Hematopoietic multipotent progenitor cell treated with erythropoietin and hydrocortisone succinate and interleukin-3 and kit ligand, for 6 days (in vitro differentiated cells): ENCODE measurements at regions not wholly inside any gene's neighbourhood (a gene's known extent, or its start where the extent isn't known, plus 50 kb on each side); places are given as distances from the start of the nearest gene placed in this dataset.
"Not testable (repeated sequence)": the region's sequence is repeated elsewhere in the genome, so short reads cannot be mapped to it uniquely, and the experiment has no call there.

Source experiments
- DNase-seq: peaks from one replicate; pipeline ENCODE4 v3.0.0-alpha.2; 2015

DNA sequence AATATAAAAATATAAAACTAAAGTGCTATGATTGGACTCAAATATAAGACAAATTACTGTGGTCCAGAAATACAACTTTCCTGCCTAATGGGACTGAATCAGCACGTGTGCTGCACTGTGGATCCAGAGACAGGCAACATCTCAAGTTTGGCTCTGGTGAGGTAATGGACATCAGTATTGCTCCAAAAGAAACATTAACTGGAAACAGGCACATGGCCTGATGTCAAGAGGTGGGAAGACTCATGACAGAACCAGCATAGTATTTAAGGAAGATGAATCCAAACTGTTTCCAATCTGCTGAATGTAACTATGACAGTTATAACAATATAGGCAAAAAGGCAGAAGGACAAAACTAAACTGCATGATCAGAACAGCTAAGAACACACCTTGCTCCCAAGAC, 354.6 kb downstream of the FSIP2 start:
- DNase-seq, result no peak

DNA sequence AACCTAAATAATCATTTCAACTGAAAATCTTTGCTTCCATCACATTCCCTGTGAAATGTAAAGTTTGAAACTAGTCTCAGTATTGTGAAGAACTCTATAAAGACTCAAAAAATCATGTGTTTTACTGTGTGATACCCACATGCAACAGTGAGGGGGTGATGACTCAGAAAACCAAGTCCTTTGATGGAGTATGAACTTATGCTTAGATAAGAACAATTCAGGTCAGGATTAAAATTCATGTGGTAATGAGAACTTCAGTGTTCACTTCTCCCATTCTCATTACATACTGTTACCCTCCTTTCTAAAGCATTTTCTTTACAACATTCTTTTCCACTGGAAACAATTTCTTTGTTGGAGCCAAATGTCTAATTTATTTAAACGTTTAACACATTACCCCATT, 360.2 kb downstream of the FSIP2 start:
- DNase-seq, result no peak

DNA sequence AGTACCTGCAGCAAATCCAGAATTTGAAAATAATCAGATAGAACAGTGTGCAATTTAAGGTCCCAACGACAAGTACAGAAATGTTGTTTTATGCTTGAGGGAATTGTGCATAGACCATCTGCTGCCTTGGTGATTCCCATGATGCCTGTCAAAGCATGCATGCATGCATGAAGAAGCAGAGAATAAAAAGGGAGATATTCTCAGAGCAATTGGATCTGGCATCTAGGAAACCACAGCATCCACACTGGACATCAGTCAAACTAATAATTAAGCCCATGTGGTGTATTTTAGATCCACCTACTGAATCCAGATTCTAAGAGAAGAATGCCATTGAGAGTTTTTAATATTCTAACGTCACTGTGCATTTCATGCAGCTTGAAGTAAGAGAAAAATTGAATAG, 361.2 kb downstream of the FSIP2 start:
- no peak for DNase-seq

DNA sequence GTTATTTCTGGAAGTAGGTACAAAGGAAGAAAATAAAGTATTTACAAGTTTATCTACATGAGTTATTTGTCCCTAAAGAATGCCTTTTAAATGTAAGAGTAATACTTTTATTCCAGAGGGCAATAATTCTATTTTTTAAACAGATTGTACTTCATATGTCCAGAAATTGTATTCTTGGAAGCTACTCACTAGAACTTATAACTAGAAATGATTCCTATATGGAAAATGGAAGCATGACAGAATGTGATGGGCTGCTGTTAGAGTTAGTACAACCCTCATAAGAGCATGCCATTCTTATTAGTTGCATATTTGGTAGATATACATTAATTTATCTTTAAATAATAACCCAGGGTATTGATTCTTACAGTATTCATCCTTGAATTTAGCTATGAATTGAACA, 362.0 kb downstream of the FSIP2 start:
- no peak for DNase-seq

DNA sequence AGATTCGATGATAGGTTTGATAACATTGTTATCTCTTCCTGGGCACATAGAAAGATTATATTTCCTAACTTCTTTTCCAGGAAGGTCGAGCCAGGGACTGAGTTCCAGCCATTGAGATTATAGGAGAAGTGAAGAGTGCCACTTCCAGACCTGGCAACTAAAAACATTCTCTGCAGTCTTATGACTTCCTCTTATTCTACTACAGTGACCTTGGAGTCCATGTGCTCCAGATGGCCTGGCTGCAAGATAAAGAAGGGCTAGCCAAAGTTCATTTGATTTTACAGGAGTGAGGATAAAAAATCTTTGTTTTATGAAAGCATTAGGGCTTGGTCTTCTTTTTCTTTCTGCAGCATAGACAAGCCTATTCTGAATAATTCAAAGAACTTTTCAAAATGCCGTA, 363.0 kb downstream of the FSIP2 start:
- DNase-seq, result peak; percentile 11

DNA sequence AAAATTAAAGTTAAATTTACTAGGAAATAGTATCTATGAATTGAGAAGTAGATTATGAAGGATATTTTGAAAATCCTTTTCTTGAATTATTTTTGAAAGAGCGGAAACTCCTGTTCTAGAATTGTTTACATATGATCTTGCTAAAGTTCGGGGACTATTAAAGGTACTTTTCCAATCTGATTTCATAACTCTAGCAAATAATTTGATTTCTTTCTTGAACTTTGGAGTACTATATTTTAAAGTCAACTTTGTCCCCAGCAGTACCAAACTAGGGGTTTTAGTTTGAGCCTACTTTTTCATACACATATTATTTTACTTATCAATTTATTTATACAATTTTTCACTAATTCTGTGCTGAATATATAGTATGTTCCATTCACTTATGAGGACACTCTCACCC, 364.7 kb downstream of the FSIP2 start:
- DNase-seq, result no peak

DNA sequence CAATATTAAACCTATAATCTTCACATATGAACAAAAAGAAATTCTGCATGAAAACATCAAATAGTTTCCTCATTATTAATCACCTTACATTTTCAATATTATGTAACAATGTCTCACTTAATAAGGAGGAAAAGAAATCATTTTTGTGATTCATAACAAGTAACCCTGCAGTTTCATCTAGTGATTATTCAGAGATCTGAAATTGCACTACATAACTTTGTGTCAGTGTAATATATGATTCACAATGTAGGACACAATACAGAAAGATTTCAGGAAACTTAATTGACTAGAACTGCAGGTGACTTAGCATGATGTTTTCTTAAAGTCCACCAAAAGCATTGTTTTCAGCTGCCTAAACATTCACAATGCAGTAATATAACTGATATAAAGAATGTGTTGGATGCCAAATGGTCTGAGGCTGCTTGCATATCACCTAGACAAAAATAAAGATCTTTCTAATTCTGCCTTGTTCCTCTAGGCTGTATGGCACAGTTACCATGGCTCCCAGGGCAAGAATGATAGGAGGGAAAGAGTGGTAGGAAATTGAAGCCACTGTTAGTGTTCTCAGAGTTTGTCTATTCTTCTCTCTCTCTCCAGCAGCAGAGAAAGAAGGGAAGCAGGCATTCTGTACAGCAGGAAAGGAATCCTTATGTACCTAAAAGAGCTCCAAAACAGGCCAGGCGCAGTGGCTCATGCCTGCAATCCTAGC, 366.6 kb downstream of the FSIP2 start:
- no peak for DNase-seq

DNA sequence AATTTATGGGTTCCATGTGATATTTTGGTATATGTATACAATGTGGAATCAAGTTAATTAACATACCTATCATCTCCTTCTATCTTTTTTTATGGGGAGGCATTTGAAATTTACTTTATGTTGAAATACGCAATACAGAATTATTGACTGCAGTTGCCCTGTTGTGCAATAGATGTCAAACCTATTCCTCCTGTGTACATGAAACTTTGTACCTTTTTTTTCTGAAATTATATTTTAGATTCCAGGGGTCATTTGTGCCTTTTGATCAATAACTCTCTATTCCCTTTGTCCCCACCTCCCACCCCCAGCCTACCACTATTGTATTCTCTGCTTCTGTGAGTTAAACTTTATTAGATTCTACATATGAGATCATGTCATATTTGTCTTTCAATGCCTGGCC, 369.9 kb downstream of the FSIP2 start:
- no peak for DNase-seq

DNA sequence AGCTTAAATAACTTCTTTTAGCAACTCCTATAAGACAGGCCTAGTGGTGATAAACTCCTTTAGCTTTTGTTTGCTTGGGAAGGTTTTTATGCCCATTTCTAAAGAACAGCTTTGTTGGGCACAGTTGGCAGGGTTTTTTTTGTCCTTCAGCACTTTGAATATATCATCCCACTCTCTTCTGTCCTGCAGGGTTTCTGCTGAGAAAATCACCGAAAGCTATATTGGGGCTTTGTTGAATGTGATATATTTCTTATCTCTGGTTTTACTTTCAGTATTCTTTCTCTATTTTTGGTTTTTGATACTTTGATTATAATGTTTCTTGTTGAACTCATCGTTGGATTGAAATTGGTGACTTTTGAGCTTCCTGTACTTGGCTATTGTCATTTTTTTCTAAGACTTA, 372.8 kb upstream of the ZC3H15 start:
- no peak for DNase-seq

DNA sequence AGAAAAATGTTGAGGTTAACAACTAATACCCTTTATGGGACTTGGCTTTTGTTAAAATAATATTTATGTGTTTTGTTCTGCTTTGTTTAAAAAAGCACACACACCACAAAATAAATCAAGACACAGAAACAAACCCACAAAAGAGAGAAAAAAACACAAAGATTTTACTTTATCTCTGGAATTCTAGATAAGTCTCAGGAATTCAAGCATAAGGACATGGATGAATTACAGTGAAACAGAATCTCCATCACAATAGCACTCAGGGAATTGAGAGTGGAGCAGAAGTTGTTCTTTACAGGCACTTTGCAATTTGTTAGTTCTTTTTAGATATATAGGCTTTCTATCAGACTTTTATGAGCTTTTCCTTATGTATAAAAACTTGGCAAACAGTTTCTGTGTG, 360.9 kb upstream of the ZC3H15 start:
- no peak for DNase-seq

DNA sequence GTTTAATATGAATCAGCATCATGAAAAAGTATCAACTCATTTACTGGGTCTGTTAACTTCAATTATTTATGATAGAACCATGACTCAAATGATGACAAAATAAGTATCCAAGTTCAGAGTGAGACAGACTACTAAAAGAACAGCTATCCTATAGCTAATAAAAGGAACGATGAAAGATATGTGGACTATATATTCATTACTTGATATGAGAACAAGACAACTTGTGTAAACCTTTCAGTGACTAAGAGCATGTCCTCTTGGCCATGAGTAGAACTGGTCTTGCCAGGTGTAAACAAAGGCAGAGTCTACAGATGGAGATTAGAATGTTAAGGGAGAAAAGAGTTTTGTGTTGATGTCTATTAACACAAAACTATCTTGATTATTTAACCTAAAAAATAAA, 360.4 kb upstream of the ZC3H15 start:
- DNase-seq, result no peak

DNA sequence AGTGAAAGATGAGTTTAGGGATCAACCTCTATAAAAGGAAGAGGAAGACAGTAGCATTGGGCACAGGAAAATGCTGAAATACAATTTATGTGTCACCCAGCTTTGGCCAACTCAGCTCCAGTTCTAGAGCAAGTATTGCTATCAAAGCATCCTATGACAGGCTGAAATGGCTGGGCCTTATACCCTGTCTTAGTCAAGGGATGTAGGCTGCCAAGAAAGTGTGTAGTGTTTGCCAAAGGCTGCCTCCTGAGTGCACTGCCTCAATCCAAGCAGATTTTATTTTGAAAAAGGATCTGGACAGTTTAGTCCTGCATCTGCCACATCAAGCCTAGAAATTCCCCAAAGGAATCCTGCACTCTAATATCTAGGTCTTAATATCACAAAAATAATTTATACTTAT, 359.9 kb upstream of the ZC3H15 start:
- no peak for DNase-seq

DNA sequence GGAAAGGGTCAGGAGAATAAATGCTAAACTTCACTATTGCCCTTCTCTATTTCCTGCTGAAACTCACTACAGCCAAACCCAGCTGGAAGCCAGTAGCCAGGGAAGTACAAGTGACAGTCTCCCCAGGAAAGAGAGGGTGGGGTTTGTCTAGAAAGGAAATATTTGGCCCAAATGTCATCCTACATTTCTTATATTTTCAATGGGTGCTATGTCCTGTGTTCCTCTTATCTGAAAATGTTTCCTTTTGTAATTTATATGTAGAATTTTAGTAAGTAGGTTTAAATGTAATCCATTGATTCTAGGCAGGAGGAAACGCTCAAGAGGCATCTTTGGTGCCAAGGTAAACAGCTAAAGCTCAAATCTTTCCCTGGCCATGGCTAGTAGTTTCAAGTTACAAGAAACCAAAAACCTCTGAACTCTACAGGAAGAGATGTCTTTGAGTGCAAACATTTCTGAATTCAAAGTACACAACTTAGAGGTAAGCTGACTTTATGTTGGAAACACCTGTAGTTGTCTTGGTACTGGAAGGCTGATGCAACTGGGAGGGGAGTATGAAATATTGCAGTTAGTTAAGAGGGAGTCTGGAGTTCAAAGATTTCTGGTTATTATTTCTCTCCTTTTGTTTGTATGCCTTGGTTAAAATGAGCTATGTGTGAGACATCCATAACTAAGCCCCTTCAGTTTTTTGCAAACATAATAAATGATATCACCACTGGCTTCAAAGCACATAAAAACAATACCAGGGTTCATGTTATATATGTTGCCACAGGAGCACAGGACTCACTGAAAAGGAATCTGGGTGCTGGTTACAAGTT, 356.1 kb upstream of the ZC3H15 start:
- no peak for DNase-seq

DNA sequence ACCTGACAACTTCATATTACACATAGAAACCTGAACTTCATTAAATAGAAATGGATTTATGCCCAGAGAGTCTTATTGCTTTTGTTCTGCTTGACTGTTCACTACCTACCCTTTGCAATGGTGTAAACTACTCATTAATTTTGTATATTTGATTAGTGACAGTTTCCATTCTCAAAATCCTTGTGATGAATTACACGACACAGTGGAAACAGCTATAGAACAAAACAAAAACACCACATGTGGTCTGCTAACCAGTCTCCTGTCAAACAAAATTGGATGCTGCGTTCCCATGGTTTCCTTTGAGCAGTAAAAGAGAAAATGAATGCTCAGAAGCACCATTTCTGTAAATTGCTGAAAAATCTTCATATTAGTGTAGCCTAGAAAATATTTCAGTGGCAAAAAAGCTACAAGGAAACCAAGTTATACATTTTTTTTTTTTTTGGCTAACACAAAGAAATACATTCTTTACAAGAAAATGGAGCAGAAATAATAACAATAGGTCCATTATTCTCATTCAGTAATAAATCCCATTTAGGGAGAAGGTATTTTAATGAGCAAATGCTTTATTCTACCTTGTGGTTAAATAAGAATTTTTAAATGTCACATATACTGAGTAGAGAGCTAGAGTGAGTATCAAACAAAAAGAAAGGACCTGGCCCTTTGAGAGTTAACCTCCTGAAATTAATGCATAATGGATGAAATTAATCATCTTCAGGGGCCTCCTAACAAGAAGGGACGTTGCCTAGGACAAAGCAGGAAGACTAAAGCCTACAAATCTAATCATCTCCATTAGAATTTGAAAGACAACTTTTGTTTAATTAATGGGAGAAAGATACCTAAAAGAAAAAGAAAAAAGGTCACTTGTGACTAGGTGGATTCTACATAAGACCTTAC, 355.1 kb upstream of the ZC3H15 start:
- DNase-seq, result no peak

DNA sequence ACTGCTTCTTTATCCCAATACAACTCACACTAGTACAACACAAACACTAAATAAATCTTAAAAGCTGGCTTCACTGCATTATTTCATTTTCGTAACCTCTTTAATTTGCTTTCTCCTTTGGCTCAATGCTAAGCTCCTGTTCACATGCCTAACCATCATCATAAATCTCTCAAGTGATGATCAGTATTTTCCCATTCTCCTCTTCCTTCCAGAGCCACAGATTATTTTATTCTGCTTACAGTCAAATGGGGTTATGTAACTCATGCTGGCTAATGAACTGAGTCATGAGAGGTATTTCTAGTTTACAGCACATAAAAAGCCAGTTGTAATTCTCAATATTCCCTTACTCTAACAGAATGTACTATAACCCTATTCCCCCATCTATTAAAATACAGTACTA, 350.4 kb upstream of the ZC3H15 start:
- no peak for DNase-seq

DNA sequence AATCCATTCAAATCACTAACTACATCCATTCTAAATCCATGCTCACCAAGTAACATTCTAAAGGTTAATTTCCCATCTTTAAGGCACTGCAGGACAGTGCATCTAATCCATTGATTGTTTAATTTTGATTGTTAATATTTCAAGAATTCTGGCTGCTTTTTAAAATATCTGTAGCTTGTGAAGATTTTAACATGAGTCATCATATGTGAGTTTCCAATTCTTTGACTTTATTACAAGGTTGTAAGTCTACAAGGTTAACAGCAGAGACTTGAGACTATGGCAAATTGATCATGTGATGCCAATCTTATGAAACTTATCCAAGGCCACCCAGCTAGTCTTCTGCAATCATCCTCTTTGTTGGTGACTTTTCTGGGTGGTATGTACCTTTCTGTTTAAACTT, 349.2 kb upstream of the ZC3H15 start:
- no peak for DNase-seq

DNA sequence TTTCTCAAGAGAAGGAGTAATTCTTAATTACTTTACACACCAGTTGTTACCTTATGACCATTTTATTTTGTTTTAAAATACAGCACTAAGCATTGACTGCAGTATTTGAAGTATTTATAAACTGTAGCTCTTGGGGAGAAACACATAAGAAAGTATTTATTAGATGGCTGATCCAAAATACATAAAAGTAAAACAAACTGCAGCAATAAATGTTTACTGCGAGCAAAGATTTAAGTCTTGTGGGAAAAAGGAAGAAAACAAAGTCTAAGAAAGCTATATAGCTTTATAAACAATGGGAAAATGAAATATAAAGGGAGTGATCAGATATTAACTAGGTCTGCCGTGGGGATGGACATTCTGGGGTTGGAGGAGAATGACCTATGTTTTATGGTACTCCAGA, 347.2 kb upstream of the ZC3H15 start:
- no peak for DNase-seq

DNA sequence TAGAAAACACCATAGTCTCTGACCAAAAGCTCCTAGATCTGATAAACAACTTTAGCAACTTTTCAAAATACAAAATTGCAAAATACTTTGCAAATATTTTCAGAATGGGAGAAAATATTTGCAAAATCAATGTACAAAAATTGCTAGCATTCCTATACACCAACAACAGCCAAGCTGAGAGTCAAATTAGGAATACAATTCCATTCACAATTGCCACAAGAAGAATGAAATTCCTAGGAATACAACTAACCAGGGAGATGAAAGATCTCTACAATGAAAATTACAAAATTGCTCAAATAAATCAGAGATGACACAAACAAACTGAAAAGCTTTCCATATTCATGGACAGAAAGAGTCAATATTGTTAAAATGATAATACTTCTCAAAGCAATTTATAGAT, 327.0 kb upstream of the ZC3H15 start:
- DNase-seq, result no peak

DNA sequence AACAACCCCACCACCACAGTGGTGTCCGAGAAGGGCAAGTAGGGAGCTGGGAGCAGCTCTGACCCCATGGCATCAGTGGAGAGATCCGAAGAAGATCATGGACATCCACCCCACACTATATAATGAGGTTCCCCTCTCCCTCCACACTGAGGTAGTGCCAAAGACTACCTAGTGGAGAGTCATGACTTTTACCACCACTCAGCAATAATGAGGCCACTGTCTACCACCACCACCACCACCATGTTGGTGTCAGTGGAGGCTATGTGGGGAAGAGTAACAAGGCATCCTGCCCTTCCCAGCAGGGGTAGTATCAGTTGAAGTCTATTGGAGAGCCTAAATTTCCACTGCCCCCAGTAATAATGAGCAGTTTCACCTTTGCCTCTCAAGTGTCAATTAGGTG, 321.7 kb upstream of the ZC3H15 start:
- DNase-seq, result no peak

DNA sequence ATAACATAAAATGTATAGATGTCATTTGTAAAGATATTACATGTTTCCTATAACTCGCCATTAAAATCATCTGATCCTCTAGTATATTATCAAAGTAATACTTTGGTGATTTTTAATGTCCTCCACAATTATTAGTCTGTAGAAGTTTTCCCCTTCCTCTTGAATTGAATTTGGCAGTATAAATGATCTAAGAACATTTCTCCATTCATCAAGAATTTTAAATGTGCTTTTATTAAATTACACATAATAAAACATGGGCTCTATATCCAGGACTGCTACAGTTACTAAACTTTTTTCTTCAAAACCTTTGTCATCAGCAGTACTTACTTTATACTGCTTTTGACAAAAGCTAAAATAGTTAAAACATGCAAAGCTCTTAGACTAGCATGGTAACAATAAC, 315.4 kb upstream of the ZC3H15 start:
- DNase-seq, result no peak

DNA sequence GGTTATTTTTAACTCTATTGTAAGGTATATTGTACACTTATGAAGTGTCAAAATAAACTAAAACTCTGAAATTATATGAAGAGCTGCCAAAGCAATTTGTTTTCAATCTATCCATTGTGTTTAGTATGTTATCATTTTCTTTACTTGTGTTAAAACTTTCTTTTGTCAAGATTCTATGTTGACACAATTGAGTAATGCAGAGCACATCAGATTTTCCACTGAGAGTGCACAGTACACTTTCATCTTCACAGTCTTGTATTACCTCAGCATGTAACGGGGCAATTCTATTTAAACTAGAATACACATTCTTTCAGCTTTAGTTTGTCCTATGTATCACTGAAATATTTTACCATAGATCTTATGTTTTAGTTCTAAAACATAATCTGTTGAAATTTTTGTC, 304.4 kb upstream of the ZC3H15 start:
- DNase-seq, result no peak

DNA sequence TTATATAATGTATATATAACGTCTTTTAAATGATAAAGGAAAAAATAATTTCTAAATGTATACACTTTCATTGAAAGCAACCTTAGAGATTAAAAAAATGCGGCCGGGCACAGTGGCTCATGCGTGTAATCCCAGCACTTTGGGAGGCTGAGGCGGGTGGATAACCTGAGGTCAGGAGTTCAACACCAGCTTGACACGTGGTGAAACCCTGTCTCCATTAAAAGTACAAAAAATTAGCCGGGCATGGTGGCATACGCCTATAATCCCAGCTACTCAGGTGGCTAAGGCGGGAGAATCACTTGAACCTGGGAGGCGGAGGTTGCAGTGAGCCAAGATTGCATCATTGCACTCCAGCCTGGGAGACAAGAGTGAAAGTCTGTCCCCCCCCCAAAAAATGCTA, 303.7 kb upstream of the ZC3H15 start:
- DNase-seq, result not testable (repeated sequence)

DNA sequence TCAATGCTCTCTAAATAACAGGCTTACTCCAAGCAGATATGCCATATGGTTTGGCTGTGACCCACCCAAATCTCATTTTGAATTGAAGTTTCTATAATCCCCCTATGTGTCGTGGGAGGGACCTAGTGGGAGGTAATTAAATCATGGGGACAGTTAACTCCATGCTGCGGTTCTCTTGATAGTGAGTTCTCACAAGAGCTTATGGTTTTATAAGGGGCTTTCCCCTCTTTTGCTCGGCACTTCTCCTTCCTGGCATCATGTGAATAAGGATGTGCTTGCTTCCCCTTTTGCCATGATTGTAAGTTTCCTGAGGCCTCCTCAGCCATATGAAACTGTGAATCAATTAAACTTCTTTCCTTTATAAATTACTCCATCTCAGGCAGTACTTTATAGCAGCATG, 302.7 kb upstream of the ZC3H15 start:
- DNase-seq, result peak; percentile 1

DNA sequence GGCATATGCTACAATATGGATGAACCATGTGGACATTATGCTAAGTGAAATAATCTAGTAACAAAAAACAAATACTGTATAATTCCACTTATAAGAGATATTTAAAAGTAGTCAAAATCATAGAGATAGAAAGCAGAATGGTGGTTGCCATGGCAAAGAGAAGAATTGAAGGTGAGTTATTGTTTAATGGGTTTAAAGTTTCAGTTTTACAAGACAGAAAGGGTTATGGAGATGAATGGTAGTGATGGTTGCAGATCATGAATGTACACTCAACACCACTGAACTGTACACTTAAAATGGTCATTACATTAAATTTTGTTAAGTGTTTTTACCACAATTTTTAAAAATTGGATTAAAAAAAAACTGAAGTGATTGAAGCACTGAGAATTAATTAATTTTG, 298.2 kb upstream of the ZC3H15 start:
- DNase-seq, result no peak
